Muscle layer of colon (tissue), 2 donors: ENCODE measurements at regions not wholly inside any gene's neighbourhood (a gene's known extent, or its start where the extent isn't known, plus 50 kb on each side); places are given as distances from the start of the nearest gene placed in this dataset.
"Not testable (repeated sequence)": the region's sequence is repeated elsewhere in the genome, so short reads cannot be mapped to it uniquely, and the experiment has no call there.

Source experiments
- H3K27ac ChIP-seq: one replicate; pipeline ENCODE4 v1.7.0; 2013; ENCODE audit warnings: low read depth, mild to moderate bottlenecking, low read length, moderate library complexity
- H3K27me3 ChIP-seq, 2 donors: one replicate each; pipeline ENCODE4 v1.7.0; 2013; ENCODE audit warnings: low read length in 2 of 2, mild to moderate bottlenecking in 2 of 2; ENCODE audit not compliant: insufficient read depth in 2 of 2, control insufficient read depth in 1 of 2
- H3K36me3 ChIP-seq: one replicate; pipeline ENCODE4 v1.7.0; 2013; ENCODE audit warnings: mild to moderate bottlenecking, low read length; ENCODE audit not compliant: insufficient read depth
- H3K4me1 ChIP-seq: one replicate; pipeline ENCODE4 v1.7.0; 2013; ENCODE audit warnings: mild to moderate bottlenecking, low read length; ENCODE audit not compliant: insufficient read depth
- H3K4me3 ChIP-seq, 2 donors: one replicate each; pipeline ENCODE4 v1.7.0; 2013; ENCODE audit warnings: low read length in 2 of 2, low read depth in 1 of 2, mild to moderate bottlenecking in 1 of 2, moderate library complexity in 1 of 2
- H3K9ac ChIP-seq: one replicate; pipeline ENCODE4 v1.7.0; 2013; ENCODE audit warnings: low read length
- H3K9me3 ChIP-seq: one replicate; pipeline ENCODE4 v1.7.0; 2013; ENCODE audit warnings: mild to moderate bottlenecking, low read length
- donor health status: abdominal sarcoma.
- donor health status: Adenocarcinoma of cecum.

DNA sequence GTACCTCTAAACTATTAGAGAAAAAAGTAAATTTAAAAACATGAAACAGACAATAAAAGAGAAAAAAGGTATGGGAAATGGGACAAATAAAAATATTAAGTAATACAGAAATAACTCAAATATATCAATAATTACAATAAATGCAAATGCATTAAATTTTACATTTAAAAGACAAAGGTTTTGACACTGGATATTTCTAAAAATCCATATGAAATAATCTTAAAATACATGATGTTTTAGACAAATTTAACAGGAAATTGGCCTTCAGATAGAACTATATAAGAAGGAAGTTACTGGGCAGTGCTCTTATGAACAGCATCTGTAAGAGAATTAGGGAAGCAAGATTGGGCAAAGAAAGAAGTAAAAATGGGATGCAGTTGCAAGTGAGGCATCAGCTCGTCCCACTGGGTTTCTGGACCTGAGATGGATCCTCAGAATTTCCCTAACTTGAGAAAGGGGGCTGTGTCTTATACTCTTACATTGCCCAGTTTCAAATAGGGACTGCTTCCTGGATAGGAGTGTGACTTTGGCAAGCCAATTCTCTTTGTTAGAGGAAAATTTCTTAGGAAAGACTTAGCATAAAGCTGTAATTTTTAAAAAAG is 376.7 kb downstream of the SMOC2 start:
- Histone ChIP-seq H3K27ac (no peak overlapping the region), H3K9me3 (no peaks in the 10 kb centered on the region), H3K4me3 (no peak overlapping the region), H3K9ac (no peak overlapping the region), H3K27me3 (no peaks in the 10 kb centered on the region), H3K36me3 (no peaks in the 10 kb centered on the region), H3K4me1 (no peaks in the 10 kb centered on the region)

DNA sequence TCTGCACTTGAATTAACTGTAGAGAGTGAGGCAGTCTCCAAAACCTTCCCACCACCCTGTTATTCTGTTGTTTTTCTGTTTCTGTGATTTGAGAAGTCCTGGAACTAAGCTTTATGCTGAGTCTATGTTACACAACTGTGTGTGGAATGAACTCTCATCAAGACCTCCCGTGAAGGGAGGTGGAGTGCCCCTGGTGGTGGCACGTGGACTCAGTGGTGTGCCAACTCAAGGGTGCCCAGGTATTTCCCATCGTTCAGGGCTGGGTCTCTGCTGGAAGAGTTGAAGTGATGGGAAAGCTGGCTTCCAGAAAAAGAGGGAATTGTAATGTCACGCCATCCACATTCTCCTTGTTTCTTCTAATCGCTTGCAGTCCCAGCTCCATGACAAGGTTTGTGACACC is 374.2 kb downstream of the SMOC2 start:
- H3K9me3 ChIP-seq, result no peaks in the 10 kb centered on the region
- H3K27ac ChIP-seq, result no peak overlapping the region
- H3K9ac ChIP-seq, result no peak overlapping the region
- no peaks in the 10 kb centered on the region for H3K27me3 ChIP-seq
- H3K4me3 ChIP-seq, result no peak overlapping the region
- no peaks in the 10 kb centered on the region for H3K36me3 ChIP-seq
- H3K4me1 ChIP-seq, result no peaks in the 10 kb centered on the region

DNA sequence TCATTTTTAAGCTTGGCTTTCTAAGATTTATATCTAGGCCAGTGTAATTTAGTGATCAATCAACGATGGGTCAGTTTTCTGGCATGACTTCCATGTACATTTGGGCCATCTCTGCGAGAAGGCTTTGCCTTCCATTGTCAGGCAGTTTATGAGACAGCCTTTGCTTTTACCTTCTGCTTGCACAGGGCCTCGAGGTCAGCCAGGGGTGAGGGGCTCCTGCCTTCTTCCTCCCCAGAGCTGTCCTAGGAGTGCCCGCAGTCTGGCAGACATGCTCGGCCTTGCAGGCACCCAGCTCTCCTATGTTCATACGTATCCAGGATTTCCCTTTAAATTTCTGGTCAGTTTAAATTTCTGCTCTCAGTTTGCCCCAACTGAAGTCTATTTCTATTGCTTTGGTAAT is 367.2 kb downstream of the SMOC2 start:
- no peaks in the 10 kb centered on the region for H3K9me3 ChIP-seq
- H3K4me1 ChIP-seq, result no peaks in the 10 kb centered on the region
- no peaks in the 10 kb centered on the region for H3K36me3 ChIP-seq

DNA sequence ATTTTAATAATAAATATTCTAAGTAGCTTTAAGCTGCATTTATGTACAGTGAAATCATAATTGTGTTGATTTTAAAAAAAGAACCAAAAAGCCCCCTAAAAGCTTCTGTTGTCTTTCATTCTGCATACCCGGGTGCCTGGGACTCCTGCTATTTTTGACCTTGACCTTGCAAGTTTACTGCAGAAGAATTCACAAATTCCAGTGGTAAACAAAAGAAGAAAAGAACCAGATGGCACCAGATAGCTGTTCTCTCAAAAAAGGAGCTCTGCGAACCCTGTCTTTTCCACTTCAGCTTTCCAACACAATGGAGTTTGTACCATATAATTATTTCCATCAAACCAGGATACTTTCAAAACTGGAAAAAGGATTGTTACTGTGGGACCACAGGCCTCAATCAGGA is 363.3 kb downstream of the SMOC2 start:
- no peaks in the 10 kb centered on the region for H3K4me1 ChIP-seq
- H3K27me3 ChIP-seq, result no peaks in the 10 kb centered on the region
- no peak overlapping the region for H3K4me3 ChIP-seq
- no peak overlapping the region for H3K27ac ChIP-seq
- H3K36me3 ChIP-seq, result no peaks in the 10 kb centered on the region
- H3K9me3 ChIP-seq, result no peaks in the 10 kb centered on the region
- H3K9ac ChIP-seq, result no peak overlapping the region

More for the DNA sequence above, 367.2 kb downstream of the SMOC2 start:
- Histone ChIP-seq H3K27ac (no peak overlapping the region), H3K4me3 (no peak overlapping the region), H3K27me3 (no peaks in the 10 kb centered on the region), H3K9ac (no peak overlapping the region)

DNA sequence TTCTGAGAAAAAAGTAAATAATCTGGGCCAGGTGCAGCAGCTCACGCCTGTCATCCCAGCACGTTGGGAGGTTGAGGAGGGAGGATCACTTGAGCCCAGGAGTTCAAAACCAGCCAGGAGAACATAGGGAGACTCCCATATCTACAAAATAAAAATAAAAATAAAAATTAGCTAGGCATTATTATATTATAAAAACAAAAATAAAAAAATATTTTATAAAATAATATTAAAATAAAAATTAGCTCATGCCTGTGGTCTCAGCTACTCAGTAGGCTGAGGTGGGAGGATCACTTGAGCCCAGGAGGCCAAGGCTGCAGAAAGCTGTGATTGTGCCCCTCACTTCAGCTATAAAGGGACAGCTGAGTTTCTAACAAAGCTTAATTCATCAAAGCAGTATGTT is 362.9 kb downstream of the SMOC2 start:
- Histone ChIP-seq H3K36me3 (no peaks in the 10 kb centered on the region), H3K4me3 (no peak overlapping the region), H3K27me3 (no peaks in the 10 kb centered on the region), H3K9ac (no peak overlapping the region), H3K9me3 (no peaks in the 10 kb centered on the region), H3K27ac (no peak overlapping the region), H3K4me1 (no peaks in the 10 kb centered on the region)

DNA sequence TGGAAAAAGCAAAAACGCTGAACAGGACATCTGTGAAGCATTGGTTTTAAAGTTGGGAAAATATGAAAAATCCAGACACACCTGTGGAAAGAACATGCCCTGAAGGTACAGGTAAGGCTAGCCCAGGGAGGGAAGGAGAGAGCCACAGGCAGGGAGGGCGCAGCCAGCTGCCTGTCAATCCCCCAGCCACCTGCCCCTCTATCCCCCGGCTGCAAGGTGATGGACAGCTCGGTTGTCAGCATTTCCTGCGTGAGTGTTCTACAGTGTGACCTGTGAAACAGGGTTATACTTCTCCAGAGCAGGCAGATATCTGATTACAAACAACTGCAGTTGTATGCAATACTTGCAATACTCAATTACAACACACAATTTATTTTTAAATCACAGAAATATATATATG is 358.1 kb downstream of the SMOC2 start:
- H3K4me3 ChIP-seq, result no peak overlapping the region
- no peaks in the 10 kb centered on the region for H3K4me1 ChIP-seq
- H3K27ac ChIP-seq, result no peak overlapping the region
- H3K9ac ChIP-seq, result no peak overlapping the region
- no peaks in the 10 kb centered on the region for H3K9me3 ChIP-seq
- no peaks in the 10 kb centered on the region for H3K27me3 ChIP-seq
- H3K36me3 ChIP-seq, result no peaks in the 10 kb centered on the region

DNA sequence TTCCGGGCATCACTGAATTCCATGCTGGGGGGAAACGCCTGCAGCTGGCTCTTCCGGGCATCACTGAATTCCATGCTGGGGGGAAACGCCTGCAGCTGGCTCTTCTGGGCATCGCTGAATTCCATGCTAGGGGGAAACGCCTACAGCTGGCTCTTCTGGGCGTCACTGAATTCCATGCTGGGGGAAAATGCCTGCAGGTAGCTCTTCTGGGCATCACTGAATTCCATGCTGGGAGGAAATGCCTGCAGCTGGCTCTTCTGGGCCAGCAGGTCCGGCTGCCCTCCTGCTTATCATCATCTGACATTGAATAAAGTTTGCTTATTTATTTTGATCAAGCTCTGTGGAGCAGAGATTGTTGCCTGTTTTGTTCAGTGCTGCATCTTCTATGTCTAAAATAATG is 355.1 kb downstream of the SMOC2 start:
- Histone ChIP-seq H3K27ac (no peak overlapping the region), H3K9ac (no peak overlapping the region), H3K4me3 (no peak overlapping the region), H3K9me3 (no peaks in the 10 kb centered on the region), H3K36me3 (no peaks in the 10 kb centered on the region), H3K4me1 (no peaks in the 10 kb centered on the region), H3K27me3 (no peaks in the 10 kb centered on the region)

DNA sequence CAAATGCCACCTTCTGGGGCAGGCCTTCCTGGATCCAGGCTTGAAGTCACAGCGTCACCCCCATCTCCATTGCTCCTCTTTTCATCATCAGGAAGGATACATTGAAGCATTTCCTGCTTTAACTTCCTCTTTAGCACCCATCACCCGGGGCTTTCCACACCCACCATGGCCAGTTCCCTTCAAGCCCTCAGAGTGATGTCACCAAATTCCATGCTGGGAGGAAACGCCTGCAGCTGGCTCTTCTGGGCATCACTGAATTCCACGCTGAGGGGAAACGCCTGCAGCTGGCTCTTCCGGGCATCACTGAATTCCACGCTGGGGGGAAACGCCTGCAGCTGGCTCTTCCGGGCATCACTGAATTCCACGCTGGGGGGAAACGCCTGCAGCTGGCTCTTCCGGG is 354.6 kb downstream of the SMOC2 start:
- H3K36me3 ChIP-seq, H3K9ac ChIP-seq, H3K9me3 ChIP-seq, H3K27me3 ChIP-seq, H3K27ac ChIP-seq, H3K4me1 ChIP-seq, H3K4me3 ChIP-seq: not testable (repeated sequence)

DNA sequence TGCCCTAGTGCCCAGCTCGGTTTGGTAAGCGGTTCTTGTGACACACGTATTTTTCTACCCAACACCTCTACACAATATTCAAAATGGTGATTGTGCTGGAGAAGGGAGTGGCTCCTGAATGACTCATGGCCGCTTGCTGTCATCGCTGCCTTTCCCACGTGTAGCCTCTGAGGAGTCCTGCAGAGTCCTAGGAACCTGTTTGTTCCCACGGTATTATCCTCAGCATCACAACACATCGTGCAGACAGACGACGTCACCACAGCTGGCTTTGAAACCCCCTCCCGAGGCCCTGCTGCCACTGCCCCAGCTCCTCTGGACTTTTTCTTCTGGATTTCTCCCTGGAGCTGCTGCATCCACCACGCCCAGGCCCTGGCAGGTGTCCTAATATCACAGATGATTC is 353.5 kb downstream of the SMOC2 start:
- H3K4me3 ChIP-seq, result no peak overlapping the region
- no peaks in the 10 kb centered on the region for H3K4me1 ChIP-seq
- H3K27ac ChIP-seq, result no peak overlapping the region

DNA sequence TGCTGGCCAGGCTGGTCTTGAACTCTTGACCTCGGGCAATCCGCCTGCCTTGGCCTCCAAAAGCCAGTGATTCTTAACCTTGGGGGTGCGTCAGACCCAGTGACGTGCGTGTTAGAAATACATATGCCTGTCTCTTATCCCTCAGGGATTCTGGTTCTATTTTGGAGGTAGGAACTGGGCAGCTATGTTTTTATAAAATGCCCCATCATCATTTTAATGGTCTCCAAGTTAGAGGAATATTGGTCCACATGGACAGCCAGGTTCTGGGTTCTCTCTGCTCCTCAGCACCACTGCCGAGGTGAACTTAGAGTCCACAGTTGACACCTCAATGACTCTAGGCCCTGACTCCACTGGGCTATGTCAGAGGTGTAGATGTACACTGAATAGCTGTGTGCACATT is 352.7 kb downstream of the SMOC2 start:
- Histone ChIP-seq H3K9ac (no peak overlapping the region), H3K4me3 (no peak overlapping the region), H3K36me3 (no peaks in the 10 kb centered on the region), H3K27ac (no peak overlapping the region), H3K4me1 (no peaks in the 10 kb centered on the region), H3K9me3 (no peaks in the 10 kb centered on the region), H3K27me3 (no peaks in the 10 kb centered on the region)

More for the DNA sequence above, 353.5 kb downstream of the SMOC2 start:
- no peaks in the 10 kb centered on the region for H3K27me3 ChIP-seq
- H3K9ac ChIP-seq, result no peak overlapping the region
- H3K36me3 ChIP-seq, result no peaks in the 10 kb centered on the region
- H3K9me3 ChIP-seq, result no peaks in the 10 kb centered on the region

DNA sequence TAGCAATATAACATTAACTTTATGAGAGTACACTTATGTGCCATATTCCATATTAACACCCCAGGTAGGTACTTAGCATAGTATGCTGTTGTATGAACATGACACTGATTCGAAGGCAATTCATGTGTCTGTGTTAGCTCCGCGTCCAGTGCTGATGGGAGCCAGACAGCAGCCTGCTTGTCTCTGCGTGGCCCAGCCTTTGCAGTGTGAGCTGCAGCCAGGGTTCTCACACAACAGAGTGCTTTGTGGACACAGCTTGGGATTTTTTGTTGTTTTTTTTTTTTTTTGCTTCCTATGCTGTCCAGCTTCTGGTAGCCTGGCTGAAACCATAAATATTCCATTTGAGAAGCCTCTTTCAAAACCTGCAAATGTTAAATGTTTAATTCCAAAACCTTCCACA is 350.9 kb downstream of the SMOC2 start:
- Histone ChIP-seq H3K9ac (no peak overlapping the region), H3K4me1 (no peaks in the 10 kb centered on the region), H3K27me3 (no peaks in the 10 kb centered on the region), H3K27ac (no peak overlapping the region), H3K4me3 (no peak overlapping the region), H3K36me3 (no peaks in the 10 kb centered on the region), H3K9me3 (no peaks in the 10 kb centered on the region)

DNA sequence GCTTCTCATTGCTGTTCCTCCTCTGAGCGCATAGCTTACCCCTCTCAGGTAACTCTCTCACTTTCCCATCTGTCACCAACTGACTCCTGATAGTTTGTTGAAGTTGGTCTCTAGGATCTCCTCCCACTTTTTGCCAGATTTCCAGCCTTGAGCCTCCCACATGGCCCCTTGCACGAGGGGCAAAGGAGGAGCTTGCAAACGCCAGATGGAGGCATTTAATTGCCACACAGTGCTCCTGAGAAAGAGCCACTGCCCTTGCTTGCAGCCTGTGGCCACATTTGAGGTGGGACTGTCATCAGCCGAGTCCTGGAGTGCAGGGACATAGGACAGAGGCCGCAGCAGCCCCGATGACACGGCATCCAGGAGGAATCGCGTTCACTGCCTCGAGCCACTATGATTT is 348.7 kb downstream of the SMOC2 start:
- Histone ChIP-seq H3K9me3 (no peaks in the 10 kb centered on the region), H3K4me3 (no peak overlapping the region), H3K27me3 (no peaks in the 10 kb centered on the region), H3K9ac (no peak overlapping the region), H3K4me1 (no peaks in the 10 kb centered on the region), H3K36me3 (no peaks in the 10 kb centered on the region), H3K27ac (no peak overlapping the region)
